BJ (cell line): ENCODE measurements at regions not wholly inside any gene's neighbourhood (a gene's known extent, or its start where the extent isn't known, plus 50 kb on each side); places are given as distances from the start of the nearest gene placed in this dataset.

Experiments
- CTCF ChIA-PET: fragments of 350-600 bp; formaldehyde crosslinking; extraction: SDS; loops from one replicate; lab custom pipeline; 2021; ENCODE audit warnings: antibody characterized with exemption, inconsistent platforms; lab: Yijun Ruan, JAX
- POLR2A ChIA-PET: fragments of 300-600 bp; sonication (Branson Sonifier 250); formaldehyde crosslinking; extraction: SDS; loops from one replicate; lab custom pipeline; 2021; ENCODE audit warnings: antibody characterized with exemption; lab: Charles Lee
- DNase-seq: peaks from one replicate; pipeline ENCODE4 v3.0.0-alpha.2; 2011; ENCODE audit warnings: low read depth
- H3K27me3 ChIP-seq: 2 replicates; pipeline ENCODE4 v1.6.0; 2011; ENCODE audit warnings: low read length; ENCODE audit not compliant: control insufficient read depth, insufficient read depth
- H3K36me3 ChIP-seq: 2 replicates; pipeline ENCODE4 v1.5.1; 2011; ENCODE audit warnings: low read length; ENCODE audit not compliant: control insufficient read depth, insufficient read depth
- H3K4me3 ChIP-seq: 2 replicates; pipeline ENCODE4 v1.5.1; 2011; ENCODE audit warnings: low read depth, mild to moderate bottlenecking, control low read depth, low read length
- TF ChIP-seq, protein P1 (sequence below): IDR thresholded peaks from 2 replicates; pipeline ENCODE4 v1.5.1; 2011; ENCODE audit warnings: low read depth, mild to moderate bottlenecking, control low read depth, inconsistent platforms, low read length, moderate library complexity; ENCODE audit not compliant: insufficient read depth

DNA sequence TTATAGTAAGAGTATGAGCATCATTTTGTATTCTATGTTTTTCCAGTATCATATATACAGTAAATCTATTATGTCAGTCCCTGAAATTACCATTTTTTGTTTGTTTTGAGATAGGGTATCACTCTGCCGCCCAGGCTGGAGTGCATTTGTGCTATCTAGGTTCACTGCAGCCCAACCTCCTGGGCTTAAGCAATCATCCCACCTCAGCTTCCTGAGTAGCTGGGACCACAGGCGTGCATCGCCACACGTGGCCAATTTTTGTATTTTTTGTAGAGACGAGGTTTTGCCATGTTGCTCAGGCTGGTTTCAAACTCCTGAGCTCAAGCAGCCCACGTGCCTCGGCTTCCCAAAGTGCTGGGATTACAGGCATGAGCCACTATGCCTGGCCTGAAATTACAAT lies 85.6 kb downstream of the ZNF330 start:
- H3K36me3 ChIP-seq, result no peaks in the 10 kb centered on the region
- no peak for DNase-seq
- CTCF ChIA-PET, result interaction anchor here (0.7 to 2.4 kb wide), 20 partner anchors 8 to 1721 kb away, joined by 3 to 16 read pairs (median 4); no protein-coding TSS in a partner anchor
- H3K4me3 ChIP-seq, result no peak overlapping the region
- no peaks in the 10 kb centered on the region for H3K27me3 ChIP-seq
- TF ChIP-seq, protein P1, sequence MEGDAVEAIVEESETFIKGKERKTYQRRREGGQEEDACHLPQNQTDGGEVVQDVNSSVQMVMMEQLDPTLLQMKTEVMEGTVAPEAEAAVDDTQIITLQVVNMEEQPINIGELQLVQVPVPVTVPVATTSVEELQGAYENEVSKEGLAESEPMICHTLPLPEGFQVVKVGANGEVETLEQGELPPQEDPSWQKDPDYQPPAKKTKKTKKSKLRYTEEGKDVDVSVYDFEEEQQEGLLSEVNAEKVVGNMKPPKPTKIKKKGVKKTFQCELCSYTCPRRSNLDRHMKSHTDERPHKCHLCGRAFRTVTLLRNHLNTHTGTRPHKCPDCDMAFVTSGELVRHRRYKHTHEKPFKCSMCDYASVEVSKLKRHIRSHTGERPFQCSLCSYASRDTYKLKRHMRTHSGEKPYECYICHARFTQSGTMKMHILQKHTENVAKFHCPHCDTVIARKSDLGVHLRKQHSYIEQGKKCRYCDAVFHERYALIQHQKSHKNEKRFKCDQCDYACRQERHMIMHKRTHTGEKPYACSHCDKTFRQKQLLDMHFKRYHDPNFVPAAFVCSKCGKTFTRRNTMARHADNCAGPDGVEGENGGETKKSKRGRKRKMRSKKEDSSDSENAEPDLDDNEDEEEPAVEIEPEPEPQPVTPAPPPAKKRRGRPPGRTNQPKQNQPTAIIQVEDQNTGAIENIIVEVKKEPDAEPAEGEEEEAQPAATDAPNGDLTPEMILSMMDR, result no peak
- POLR2A ChIA-PET, result no interaction called here

DNA sequence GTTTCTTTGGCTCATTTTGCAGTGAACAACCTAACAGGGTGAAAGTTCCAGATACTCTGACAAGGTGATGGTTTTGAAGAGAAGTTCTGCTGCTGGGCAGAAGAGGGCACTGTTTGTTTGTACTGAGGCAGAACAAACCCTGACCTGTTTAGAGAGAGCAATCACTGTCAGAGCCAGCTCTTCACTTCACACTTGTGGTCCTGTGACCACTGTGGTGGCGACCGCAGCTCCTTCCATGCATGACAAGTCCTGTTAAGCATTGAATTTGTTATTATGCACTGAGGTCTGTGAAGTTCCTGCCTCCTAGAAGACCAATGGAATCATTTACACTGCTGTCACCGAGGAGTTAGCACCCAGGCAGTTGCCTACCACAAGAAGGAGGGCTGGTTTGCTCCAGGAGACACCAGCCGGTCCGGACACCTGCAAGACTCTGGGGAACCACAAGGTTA lies 86.6 kb downstream of the ZNF330 start:
- Histone ChIP-seq H3K36me3 (no peaks in the 10 kb centered on the region), H3K27me3 (no peaks in the 10 kb centered on the region), H3K4me3 (no peak overlapping the region)
- ChIA-PET CTCF (interaction anchor here (0.7 to 2.4 kb wide), 14 partner anchors 10 to 1779 kb away, joined by 3 to 16 read pairs (median 3); no protein-coding TSS in a partner anchor), POLR2A (no interaction called here)
- TF ChIP-seq, protein P1, result peak; percentile 90
- peak; percentile 23 for DNase-seq

DNA sequence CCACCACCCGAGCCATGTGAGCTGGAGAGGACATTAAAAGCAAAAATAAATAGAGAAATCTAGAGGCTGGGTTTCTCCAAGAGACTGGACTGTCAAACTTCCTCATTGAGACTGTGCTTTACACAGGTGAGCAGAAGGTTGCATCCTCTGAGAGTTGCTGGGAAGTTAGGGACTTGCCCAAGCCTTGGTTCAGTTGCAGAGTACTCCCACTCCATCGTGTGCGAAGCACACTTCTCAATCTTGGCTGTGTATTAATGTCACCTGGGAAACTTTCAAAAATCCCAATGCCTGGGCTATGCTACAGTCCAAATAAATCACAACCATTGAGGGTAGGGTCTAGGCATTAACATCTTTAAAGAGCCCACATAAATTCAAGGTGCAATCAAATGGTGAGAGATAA lies 89.2 kb downstream of the ZNF330 start:
- Histone ChIP-seq H3K27me3 (no peaks in the 10 kb centered on the region), H3K36me3 (no peaks in the 10 kb centered on the region), H3K4me3 (no peak overlapping the region)
- ChIA-PET POLR2A (no interaction called here), CTCF (no interaction called here)
- DNase-seq, result no peak
- TF ChIP-seq, protein P1, result no peak

DNA sequence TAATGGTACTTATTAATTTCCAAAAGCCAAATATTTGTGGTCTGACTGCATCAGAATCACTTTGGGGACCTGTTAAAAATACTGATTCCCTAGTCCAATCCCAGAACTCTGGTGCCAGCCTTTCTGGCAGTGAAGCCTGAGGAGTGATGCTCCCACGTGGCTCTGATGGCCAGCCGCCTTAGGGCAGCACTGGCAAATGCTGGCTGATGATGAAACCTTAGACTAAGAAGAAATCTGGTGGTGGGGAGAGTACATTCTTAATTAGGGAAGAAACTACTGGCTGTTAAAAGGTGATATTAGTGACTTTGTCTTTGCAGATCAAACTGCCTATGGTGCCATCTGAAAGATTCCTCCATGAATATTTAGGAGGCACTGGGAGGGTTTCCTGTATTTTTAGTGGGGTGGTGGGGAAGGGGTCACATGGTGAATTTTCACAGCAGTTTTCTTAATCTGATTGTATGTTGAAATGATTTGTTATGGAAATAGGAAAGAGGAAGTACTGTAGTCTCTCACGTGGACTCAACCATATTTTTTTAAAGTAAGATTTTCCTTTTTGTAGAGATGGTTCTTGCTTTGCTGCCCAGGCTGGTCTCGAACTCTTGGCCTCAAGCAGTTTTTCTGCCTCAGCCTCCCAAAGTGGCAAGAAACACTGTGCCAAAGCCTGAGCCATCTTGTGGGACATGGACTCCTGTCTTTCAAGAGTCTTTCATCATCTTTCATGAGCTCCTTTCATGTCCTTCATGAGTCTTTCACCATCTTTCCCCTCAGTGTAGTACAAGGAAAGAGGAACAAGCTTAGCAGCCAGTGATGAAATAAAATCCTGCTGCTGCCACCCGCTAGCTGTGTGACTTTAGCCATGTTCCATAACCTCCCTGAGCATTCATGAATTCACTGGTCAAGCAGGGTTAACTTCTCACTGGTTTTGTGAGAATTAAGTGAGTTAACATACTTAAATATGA lies 90.8 kb downstream of the ZNF330 start:
- CTCF ChIA-PET, result interaction anchor here (1.1 kb wide), 1 partner anchor 15 kb away, joined by 3 read pairs; no protein-coding TSS in a partner anchor
- TF ChIP-seq, protein P1, result no peak
- no peak for DNase-seq
- POLR2A ChIA-PET, result no interaction called here
- Histone ChIP-seq H3K36me3 (no peaks in the 10 kb centered on the region), H3K4me3 (no peak overlapping the region), H3K27me3 (no peaks in the 10 kb centered on the region)

DNA sequence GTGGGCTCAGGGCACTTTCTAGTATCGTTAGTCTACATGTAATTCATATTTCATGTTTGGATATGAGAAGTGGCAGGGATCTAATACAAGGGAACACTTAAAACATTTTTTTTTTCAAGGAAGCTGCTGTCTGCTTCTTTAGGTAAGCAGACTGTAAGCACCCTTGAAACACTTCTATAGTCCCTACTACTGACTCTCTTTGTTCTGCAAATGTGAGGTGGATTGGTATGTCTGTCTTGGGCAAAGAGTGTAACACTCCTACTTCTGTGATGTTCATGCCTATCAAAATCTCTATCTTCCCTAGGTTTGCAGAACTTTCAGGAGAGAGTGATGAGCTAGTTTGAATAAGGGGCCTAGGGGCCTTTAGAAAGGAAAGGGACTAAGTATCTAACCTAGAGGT lies 93.9 kb downstream of the ZNF330 start:
- Histone ChIP-seq H3K36me3 (no peaks in the 10 kb centered on the region), H3K27me3 (no peaks in the 10 kb centered on the region), H3K4me3 (no peak overlapping the region)
- ChIA-PET POLR2A (interaction anchor here (0.6 kb wide), 1 partner anchor 919 kb away, joined by 3 read pairs; no protein-coding TSS in a partner anchor), CTCF (interaction anchor here (0.7 to 2.1 kb wide), 2 partner anchors 9 to 816 kb away, joined by 3 to 6 read pairs; no protein-coding TSS in a partner anchor)
- TF ChIP-seq, protein P1, result no peak
- no peak for DNase-seq
